K562 (cell line): ENCODE measurements at regions not wholly inside any gene's neighbourhood (a gene's known extent, or its start where the extent isn't known, plus 50 kb on each side); places are given as distances from the start of the nearest gene placed in this dataset.

Source experiments
- ATAC-seq: fragments of 200-7000 bp; cut with Tn5 transposase; 3 replicates; pipeline ENCODE4 v1.9.1; 2020; ENCODE audit warnings: moderate library complexity
- BruUV-seq: library from RNA; stranded (reverse); fragments of 400-500 nt; replicated peaks from 2 replicates; lab custom pipeline; 2021; lab: Mats Ljungman, UMichigan
- CTCF ChIA-PET: fragments of 300-600 bp; formaldehyde crosslinking; extraction: SDS; loops from one replicate; lab custom pipeline; 2021; ENCODE audit warnings: low intra/inter-chr PET ratio; lab: Yijun Ruan, JAX
- POLR2A ChIA-PET: fragments of 300-600, 350-650 bp; sonication (Branson Sonifier 250); formaldehyde crosslinking; extraction: SDS; loops from one replicate; lab custom pipeline; 2021; ENCODE audit warnings: antibody characterized with exemption, inconsistent platforms; lab: Yijun Ruan, JAX
- DNase-seq, 4 experiments: peaks; one replicate each; pipeline versions ENCODE4 v3.0.0 to v3.0.0-alpha.2; 2011 to 2018; ENCODE audit warnings: low spot score in 3 of 4, mixed read lengths in 3 of 4; ENCODE audit errors: extremely low read depth in 1 of 4
- FAIRE-seq: peaks from 2 replicates; lab custom pipeline; 2011; peaks lifted over from hg19 to GRCh38; lab: Jason Lieb, UNC
- H2AFZ ChIP-seq: 2 replicates; pipeline ENCODE4 v1.6.0; 2011; ENCODE audit warnings: low read depth, low read length, control low read depth, inconsistent platforms
- H3K27ac ChIP-seq: fragments of 200-600 bp; 3 replicates; pipeline ENCODE4 v1.8.0; 2011; ENCODE audit warnings: low read depth, mild to moderate bottlenecking, control low read depth, inconsistent platforms, low read length, moderate library complexity, mixed read lengths; ENCODE audit errors: extremely low read depth
- H3K27me3 ChIP-seq, 2 experiments: fragments of 300-600 bp in 1 of 2; 2 replicates in 1 of 2; 3 replicates in 1 of 2; pipeline versions ENCODE4 v1.6.0 to v1.8.0; 2011; ENCODE audit warnings: inconsistent platforms in 2 of 2, low read length in 2 of 2, mild to moderate bottlenecking in 1 of 2, mixed read lengths in 1 of 2, moderate library complexity in 1 of 2; ENCODE audit not compliant: control insufficient read depth in 2 of 2, insufficient read depth in 2 of 2
- H3K36me3 ChIP-seq: fragments of 300-600 bp; 3 replicates; pipeline ENCODE4 v1.8.0; 2011; ENCODE audit warnings: mild to moderate bottlenecking, low read length, inconsistent platforms; ENCODE audit not compliant: control insufficient read depth, insufficient read depth
- H3K4me1 ChIP-seq, 2 experiments: fragments of 200-600 bp in 1 of 2; replicated peaks in 1 of 2; 2 replicates in 1 of 2; 3 replicates in 1 of 2; pipeline versions ENCODE4 v1.5.1 to v1.8.0; 2011; ENCODE audit warnings: inconsistent platforms in 2 of 2, low read length in 2 of 2, mild to moderate bottlenecking in 1 of 2, mixed read lengths in 1 of 2, moderate library complexity in 1 of 2; ENCODE audit not compliant: control insufficient read depth in 2 of 2, insufficient read depth in 2 of 2
- H3K4me2 ChIP-seq: 2 replicates; pipeline ENCODE4 v1.6.1; 2011; ENCODE audit warnings: low read length, control low read depth, inconsistent platforms, mixed read lengths; ENCODE audit not compliant: insufficient read depth
- H3K4me3 ChIP-seq: fragments of 200-600 bp; sonication (generic), shearing (Covaris generic); 2 replicates; pipeline ENCODE4 v1.5.1; 2016; ENCODE audit warnings: control low read depth, inconsistent platforms
- H3K79me2 ChIP-seq: fragments of 200-600 bp; 3 replicates; pipeline ENCODE4 v1.8.0; 2011; ENCODE audit warnings: low read length, inconsistent platforms; ENCODE audit not compliant: control insufficient read depth, insufficient read depth
- H3K9ac ChIP-seq, 2 experiments: 2 replicates each; pipeline versions ENCODE4 v1.6.0 to v1.6.1; 2011; ENCODE audit warnings: low read depth in 2 of 2, low read length in 2 of 2, control low read depth in 1 of 2, inconsistent platforms in 1 of 2, mild to moderate bottlenecking in 1 of 2, mixed read lengths in 1 of 2; ENCODE audit not compliant: insufficient read depth in 1 of 2
- H3K9me1 ChIP-seq: one replicate; pipeline ENCODE4 v1.6.0; 2011; ENCODE audit warnings: inconsistent platforms, mild to moderate bottlenecking, low read length, moderate library complexity; ENCODE audit not compliant: control insufficient read depth, insufficient read depth
- H3K9me3 ChIP-seq: replicated peaks from 2 replicates; pipeline ENCODE4 v1.5.1; 2011; ENCODE audit warnings: low read depth, low read length, inconsistent platforms; ENCODE audit not compliant: control insufficient read depth, insufficient read depth
- H4K20me1 ChIP-seq: replicated peaks from 2 replicates; pipeline ENCODE4 v1.6.1; 2011; ENCODE audit warnings: low read length, inconsistent platforms, mixed read lengths; ENCODE audit not compliant: control insufficient read depth, insufficient read depth
- NCOA4 ChIP-seq: fragments of 450-650 bp; IDR thresholded peaks from 2 replicates; pipeline ENCODE4 v1.6.1; 2018; ENCODE audit warnings: mild to moderate bottlenecking; ENCODE audit not compliant: partially characterized antibody
- NFXL1 ChIP-seq: fragments of 450-650 bp; formaldehyde crosslinking; IDR thresholded peaks from 2 replicates; pipeline ENCODE4 v1.4.0; 2021; ENCODE audit warnings: mild to moderate bottlenecking
- TRIM24 ChIP-seq, 2 experiments: fragments of 450-650 bp; IDR thresholded peaks; 2 replicates each; pipeline ENCODE4 v1.6.1; 2016
- ZNF316 ChIP-seq: fragments of 450-650 bp; IDR thresholded peaks from 2 replicates; pipeline ENCODE4 v1.6.1; 2016
- WGBS: fragments of 100-300 bp; shearing (Covaris generic); methylation state at CpG from one replicate; pipeline ENCODE4 v1.1.6; 2016; ENCODE audit warnings: low coverage, mixed read lengths; ENCODE audit not compliant: insufficient coverage; ENCODE audit errors: missing lambda C conversion rate; 5-methylcytosine and 5-hydroxymethylcytosine counted together
- in situ Hi-C: fragments of 300-500 bp; cut with MboI; formaldehyde crosslinking; loops from 4 replicates; pipeline ENCODE4 v1.15.0; 2018; ENCODE audit warnings: inconsistent platforms, mixed read lengths
- intact Hi-C: fragments of 100-400 bp; cut with micrococcal nuclease; formaldehyde crosslinking; loops from 2 replicates; pipeline ENCODE4 v1.14.2; 2022
- TF ChIP-seq, protein P1 (sequence below): sonication (generic); formaldehyde crosslinking; IDR thresholded peaks from 2 replicates; pipeline ENCODE4 v1.8.0; 2023; ENCODE audit warnings: mild to moderate bottlenecking, missing genetic modification reagents
- TF ChIP-seq, protein P2 (sequence below): fragments of 450-650 bp; formaldehyde crosslinking; IDR thresholded peaks from 2 replicates; pipeline ENCODE4 v1.4.0; 2020; ENCODE audit warnings: mild to moderate bottlenecking

DNA sequence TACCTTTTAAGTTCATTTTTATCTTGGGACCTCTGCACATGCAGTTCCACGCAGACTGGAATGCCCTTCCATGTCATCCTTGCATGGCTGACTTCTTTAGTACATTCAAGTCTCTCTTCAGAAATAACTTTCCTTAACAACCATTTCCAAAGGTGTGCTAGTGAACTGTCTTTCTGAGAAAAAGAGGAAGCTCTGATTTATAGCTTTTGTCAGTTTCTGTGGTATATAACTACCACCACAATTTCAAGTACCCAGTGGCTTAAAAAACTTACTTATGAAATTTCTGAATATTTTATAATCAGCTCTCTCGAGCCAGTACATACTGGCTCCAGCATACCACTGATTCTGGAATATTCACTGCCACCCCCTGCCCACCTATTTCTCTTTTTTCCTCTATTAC is 1613.8 kb downstream of the MAT2B start (continued):
- TF ChIP-seq, protein P1, sequence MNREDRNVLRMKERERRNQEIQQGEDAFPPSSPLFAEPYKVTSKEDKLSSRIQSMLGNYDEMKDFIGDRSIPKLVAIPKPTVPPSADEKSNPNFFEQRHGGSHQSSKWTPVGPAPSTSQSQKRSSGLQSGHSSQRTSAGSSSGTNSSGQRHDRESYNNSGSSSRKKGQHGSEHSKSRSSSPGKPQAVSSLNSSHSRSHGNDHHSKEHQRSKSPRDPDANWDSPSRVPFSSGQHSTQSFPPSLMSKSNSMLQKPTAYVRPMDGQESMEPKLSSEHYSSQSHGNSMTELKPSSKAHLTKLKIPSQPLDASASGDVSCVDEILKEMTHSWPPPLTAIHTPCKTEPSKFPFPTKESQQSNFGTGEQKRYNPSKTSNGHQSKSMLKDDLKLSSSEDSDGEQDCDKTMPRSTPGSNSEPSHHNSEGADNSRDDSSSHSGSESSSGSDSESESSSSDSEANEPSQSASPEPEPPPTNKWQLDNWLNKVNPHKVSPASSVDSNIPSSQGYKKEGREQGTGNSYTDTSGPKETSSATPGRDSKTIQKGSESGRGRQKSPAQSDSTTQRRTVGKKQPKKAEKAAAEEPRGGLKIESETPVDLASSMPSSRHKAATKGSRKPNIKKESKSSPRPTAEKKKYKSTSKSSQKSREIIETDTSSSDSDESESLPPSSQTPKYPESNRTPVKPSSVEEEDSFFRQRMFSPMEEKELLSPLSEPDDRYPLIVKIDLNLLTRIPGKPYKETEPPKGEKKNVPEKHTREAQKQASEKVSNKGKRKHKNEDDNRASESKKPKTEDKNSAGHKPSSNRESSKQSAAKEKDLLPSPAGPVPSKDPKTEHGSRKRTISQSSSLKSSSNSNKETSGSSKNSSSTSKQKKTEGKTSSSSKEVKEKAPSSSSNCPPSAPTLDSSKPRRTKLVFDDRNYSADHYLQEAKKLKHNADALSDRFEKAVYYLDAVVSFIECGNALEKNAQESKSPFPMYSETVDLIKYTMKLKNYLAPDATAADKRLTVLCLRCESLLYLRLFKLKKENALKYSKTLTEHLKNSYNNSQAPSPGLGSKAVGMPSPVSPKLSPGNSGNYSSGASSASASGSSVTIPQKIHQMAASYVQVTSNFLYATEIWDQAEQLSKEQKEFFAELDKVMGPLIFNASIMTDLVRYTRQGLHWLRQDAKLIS (CRISPR knock-in tag): no peak
- TF ChIP-seq NCOA4 (no peak), NFXL1 (no peak), TRIM24 (IDR thresholded peaks at IDR 0.05) (no peak)

DNA sequence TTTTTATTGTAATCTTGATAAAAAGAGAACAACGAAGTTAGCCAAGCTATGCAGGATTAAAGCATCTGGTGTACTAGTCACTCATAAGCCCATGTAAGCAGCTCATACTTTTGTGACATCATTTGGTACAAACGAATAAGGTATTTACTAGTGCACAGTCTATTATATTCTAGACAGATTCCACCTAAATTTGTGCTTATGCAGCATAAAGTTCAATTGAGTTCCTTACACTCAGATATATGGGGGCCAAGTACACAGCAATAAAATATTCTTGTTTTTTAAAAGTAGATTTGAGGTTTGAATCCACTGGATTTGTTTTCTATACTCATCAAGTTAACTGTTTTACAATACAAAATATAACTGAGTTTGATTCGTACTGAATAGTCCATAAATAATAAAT is 1621.2 kb downstream of the MAT2B start:
- WGBS: 2% methylated on average over 3 of the region's 3 CpGs
- no peak for FAIRE-seq
- in situ Hi-C loops: no loop called here

More for the DNA sequence above, 1621.2 kb downstream of the MAT2B start:
- ChIA-PET CTCF (no interaction called here), POLR2A (no interaction called here)
- H3K27ac ChIP-seq: no peak overlapping the region
- no peaks in the 10 kb centered on the region for H4K20me1 ChIP-seq
- no peaks in the 10 kb centered on the region for H3K9me3 ChIP-seq
- BruUV-seq: no TSS peak
- H3K9ac ChIP-seq: no peak overlapping the region
- ATAC-seq (no peak), DNase-seq (no peak)
- H3K9me1 ChIP-seq: no peaks in the 10 kb centered on the region
- intact Hi-C loops: no loop called here
- H3K27me3 ChIP-seq: no peaks in the 10 kb centered on the region
- TF ChIP-seq, protein P2, sequence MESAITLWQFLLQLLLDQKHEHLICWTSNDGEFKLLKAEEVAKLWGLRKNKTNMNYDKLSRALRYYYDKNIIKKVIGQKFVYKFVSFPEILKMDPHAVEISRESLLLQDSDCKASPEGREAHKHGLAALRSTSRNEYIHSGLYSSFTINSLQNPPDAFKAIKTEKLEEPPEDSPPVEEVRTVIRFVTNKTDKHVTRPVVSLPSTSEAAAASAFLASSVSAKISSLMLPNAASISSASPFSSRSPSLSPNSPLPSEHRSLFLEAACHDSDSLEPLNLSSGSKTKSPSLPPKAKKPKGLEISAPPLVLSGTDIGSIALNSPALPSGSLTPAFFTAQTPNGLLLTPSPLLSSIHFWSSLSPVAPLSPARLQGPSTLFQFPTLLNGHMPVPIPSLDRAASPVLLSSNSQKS (CRISPR knock-in tag): no peak
- peak; percentile 24; the same call in 1 of the 2 replicates for TF ChIP-seq ZNF316
- H3K4me1 ChIP-seq: no peaks in the 10 kb centered on the region
- no peaks in the 10 kb centered on the region for H3K36me3 ChIP-seq
- H3K79me2 ChIP-seq: no peaks in the 10 kb centered on the region
- no peak overlapping the region for H2AFZ ChIP-seq
- H3K4me3 ChIP-seq: no peak overlapping the region
- no peak overlapping the region for H3K4me2 ChIP-seq
